Activated CD4-positive, CD25-positive, alpha-beta regulatory T cell treated with anti-CD3 and anti-CD28 coated beads, Interleukin-2, amount 50 U/mL, for 72 hours (primary cell): ENCODE measurements at regions not wholly inside any gene's neighbourhood (a gene's known extent, or its start where the extent isn't known, plus 50 kb on each side); places are given as distances from the start of the nearest gene placed in this dataset.

Experiments
- DNase-seq: peaks from one replicate; pipeline ENCODE4 v3.0.0; 2021

- no peak for DNase-seq
These were observed 401.6 kb downstream of the COG6 start for GRCh38 chr13:40056898-40057619.

DNA sequence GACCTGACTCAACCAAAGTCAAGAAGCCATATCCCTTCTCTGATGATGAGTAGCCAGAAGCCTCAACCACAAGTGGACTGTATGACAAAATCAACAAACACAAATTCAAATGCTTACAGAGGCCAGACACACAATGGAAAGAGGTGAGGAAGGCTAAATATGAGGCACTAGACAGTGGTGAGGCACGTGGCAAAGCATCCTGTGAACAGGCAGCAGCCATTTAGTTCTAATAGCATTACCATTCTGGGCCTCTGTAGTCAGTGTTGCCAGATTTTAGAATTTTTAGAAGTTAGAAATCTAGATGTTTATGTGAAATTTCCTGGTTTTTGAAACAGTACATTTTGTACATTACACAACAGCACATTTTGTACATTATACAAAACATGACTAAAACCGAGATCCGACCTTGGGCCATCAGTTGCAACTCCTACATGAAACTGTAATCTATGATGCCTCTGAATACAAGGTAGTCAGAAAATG, 403.3 kb downstream of the COG6 start:
- no peak for DNase-seq

- no peak for DNase-seq
These were observed 404.2 kb downstream of the COG6 start for GRCh38 chr13:40059540-40060232.

DNA sequence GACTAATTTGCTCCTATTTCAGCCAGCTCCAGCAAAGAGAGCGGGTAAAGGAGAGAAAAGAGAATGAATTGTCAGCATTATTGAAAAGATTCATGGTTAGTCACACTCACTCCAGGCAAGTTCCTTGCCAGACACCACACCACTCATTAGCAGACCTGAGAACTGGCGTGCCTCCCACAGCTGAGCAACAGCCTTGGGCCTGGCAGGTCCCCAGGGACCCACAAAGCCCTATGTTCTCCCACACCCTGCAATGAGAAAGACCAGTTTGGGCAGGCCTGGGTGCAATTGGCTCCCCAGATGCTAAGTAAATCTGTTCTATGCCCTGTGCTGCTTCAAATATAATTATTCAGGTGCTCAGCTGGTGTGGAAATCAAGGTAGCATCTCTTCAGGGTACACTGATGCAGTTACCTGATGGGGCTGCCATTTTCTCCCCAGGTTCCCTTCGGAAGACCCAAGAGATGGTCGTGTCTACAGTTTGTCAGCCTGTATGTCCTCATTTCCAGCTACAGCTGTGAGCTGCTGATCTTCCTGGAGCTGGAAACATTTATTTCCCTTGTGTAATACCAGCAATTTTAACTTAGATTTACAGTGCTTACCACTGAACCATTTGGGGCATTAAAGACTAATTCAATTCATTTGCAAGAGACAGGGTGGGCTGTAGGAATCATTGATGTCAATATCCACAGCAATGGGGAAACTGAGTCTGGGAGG, 405.0 kb downstream of the COG6 start:
- DNase-seq: no peak

GRCh38 chr13:40061466-40062450, 406.3 kb downstream of the COG6 start:
- no peak for DNase-seq

- DNase-seq: no peak
These were observed 407.8 kb downstream of the COG6 start for GRCh38 chr13:40063278-40063698.

GRCh38 chr13:40063703-40064102, 408.2 kb downstream of the COG6 start:
- DNase-seq: no peak

DNA sequence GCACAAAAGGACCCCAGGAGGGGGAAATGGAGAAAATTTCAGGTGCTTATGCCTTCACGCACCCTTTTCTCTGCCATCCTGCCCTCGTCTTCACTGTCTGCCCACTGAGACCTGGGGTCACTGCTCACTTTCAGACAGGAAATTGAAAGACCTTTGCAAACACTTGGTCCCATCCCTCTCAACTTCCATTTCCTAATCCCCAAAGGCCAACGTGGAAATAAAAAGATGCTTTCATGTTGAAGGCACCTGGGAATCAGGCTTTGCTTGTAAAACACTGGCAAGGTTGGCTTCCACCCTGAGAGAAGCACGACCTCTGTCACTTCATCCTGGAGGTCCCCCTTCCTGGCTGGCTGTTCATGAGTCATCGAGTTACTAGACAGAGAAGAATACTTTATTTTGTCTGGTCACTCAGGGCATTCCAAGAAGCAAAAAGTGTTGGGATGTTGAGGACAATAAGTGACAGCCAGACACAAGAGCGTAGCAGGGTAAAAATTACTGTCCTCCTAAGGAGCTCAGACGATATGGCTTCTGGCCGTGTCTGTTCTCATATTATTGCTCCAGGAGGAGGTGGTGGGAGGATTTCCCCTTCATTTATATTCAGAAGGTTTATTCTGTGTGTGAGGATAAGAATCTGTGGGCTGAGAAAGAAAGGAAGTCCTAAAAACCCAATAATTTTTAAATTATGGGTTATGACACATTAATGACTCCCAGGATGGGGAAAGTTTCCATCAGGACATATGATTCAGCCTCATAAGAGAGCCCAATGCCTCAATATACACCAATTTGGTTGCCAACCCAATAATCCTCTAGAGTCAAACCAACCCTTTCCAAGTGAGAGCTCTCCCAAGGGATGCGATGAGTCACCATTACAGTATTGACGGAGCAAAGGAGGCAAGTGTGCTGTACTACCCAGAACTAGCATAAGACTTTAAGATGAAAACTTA, 409.0 kb downstream of the COG6 start:
- no peak for DNase-seq

DNA sequence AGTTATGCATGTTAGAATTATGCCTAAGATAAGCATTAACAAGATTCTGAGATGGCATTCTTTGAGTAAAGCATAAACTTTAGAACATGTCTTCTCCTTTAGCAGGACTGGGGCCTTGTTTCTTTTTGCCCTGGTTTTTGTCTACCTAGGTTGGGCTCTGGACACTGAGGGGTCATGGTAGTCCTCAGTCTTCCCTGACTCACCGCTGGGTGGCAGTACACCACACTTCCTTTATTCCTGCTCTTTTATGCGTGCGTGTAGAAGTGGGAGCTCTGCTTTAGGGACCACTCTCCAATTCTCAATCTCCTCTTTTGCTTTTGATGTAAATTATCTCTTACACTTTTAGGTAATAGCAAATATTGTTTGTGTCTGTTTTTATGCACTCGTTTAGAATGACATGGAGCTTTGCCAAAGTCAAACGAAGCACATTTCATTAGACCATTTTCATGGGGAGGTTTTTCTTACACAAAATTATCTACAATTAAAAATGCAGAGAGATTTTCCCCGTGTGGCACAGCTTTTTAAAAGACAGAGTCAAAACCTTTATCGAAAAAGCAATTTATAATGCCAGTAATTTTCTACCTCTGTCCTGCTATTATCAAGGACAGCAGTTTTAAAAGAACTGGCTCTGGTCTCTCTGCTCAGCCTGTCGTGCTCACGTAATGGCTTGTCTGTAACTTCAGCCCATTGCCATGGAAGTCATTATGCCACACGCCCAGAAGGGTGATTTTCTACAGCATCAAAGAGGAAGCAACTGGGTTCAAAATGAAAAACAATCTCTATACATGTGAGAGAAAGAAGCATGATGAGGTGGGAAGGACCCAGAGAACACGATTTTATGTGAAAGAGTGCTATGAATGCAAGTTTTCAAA, 413.9 kb downstream of the COG6 start:
- DNase-seq: peak; percentile 73

- no peak for DNase-seq
These were observed 414.9 kb downstream of the COG6 start for GRCh38 chr13:40070357-40070756.

- DNase-seq: no peak
These were observed 417.2 kb downstream of the COG6 start for GRCh38 chr13:40072663-40073120.

DNA sequence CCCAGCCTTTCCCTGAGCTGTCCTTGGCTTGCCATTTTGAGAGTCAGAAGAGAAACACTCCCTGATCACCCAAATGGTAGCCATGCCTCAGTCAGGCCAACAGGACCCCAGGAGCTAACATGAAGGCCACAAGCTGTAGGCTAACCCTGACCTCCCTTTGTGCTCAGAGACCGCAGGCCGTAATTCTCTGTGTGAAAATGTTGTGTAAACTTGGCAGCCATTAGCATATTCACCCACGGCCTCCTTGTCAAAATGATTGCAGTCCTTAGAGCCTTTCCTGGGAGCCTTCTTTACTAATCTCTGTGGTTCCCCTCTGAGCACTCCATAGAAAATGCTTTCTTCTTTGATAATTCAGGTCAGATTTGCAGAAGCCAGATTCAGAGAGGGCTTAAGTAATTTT, 418.9 kb downstream of the COG6 start:
- no peak for DNase-seq

DNA sequence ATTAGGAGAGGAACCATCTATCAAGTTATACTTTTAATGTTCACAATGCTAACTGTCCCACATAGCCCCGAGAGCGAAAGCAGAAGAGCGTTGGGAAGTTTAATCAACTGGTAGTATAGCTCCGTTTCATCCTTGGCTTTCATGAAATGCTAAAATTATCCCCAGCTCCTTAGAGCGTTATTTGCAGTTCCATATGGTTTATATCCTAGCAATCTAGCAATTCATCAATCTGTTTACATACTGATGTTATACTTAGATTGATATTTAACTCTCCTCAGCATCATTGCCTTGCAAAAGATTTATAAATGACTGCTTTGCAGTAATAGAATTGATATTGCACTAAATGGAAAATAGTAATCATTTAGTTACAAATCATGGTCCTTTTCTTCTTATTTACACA, 419.8 kb downstream of the COG6 start:
- DNase-seq: no peak

DNA sequence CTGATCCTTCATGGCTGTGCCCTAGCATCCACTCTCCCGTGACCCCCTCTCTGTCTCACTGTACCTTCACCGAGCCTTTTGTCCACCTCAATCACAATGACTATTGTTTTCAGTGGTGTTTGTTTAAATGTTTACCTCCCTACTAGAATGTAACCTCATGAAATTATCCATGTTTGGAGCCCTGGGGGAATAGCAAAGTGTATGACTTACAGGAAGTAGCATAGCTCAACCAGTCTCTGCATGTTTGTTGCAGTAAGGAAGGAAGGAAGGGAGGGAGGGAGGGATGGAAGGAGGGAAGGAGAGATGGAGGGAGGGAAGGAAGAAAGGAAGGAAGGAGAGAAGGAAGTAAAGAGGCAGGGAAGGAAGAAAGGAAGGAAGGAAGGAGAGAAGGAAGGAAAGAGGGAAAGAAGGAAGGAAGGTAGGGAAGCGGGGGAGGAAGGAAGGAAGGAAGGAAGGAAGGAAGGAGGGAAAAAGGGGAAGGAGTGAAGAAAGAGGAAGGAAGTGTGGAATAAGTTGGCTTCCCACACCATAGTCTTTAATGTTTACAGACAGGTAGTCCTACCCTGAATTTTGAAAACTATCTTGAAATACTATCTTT, 421.4 kb downstream of the COG6 start:
- DNase-seq: no peak

- DNase-seq: no peak
These were observed 422.1 kb downstream of the COG6 start for GRCh38 chr13:40077396-40078027.

GRCh38 chr13:40079721-40080120, 424.3 kb downstream of the COG6 start:
- no peak for DNase-seq

- no peak for DNase-seq
These were observed 425.2 kb downstream of the COG6 start for GRCh38 chr13:40080676-40081075.

- no peak for DNase-seq
These were observed 427.2 kb downstream of the COG6 start for GRCh38 chr13:40082639-40083038.

- no peak for DNase-seq
These were observed 428.4 kb downstream of the COG6 start for GRCh38 chr13:40083841-40084240.
